Activated B cell treated with CpG ODN at 0.5 μM for 24 hours (primary cell): ENCODE measurements at regions not wholly inside any gene's neighbourhood (a gene's known extent, or its start where the extent isn't known, plus 50 kb on each side); places are given as distances from the start of the nearest gene placed in this dataset.
"Not testable (repeated sequence)": the region's sequence is repeated elsewhere in the genome, so short reads cannot be mapped to it uniquely, and the experiment has no call there.

Experiments
- ATAC-seq: fragments of 200-7000 bp; cut with Tn5 transposase; one replicate; pipeline ENCODE4 v1.10.0; 2021; ENCODE audit warnings: low read depth, mild to moderate bottlenecking, moderate library complexity
- CTCF ChIA-PET: fragments of 350-600 bp; sonication (Branson Sonifier 250); formaldehyde crosslinking; loops from one replicate; lab custom pipeline; 2021; ENCODE audit warnings: antibody characterized with exemption; lab: Charles Lee
- POLR2A ChIA-PET: fragments of 350-600 bp; sonication (Branson Sonifier 250); formaldehyde crosslinking; loops from one replicate; lab custom pipeline; 2021; ENCODE audit warnings: antibody characterized with exemption; lab: Charles Lee
- DNase-seq: peaks from one replicate; pipeline ENCODE4 v3.0.0; 2022
- H3K27ac Mint-ChIP-seq: one replicate; pipeline ENCODE4 v1.8.0; 2020; ENCODE audit warnings: mixed read lengths
- H3K27me3 Mint-ChIP-seq: one replicate; pipeline ENCODE4 v1.8.0; 2021; ENCODE audit warnings: mixed read lengths
- H3K36me3 Mint-ChIP-seq: one replicate; pipeline ENCODE4 v1.8.0; 2021; ENCODE audit warnings: low read depth, mixed read lengths
- H3K4me1 Mint-ChIP-seq: one replicate; pipeline ENCODE4 v1.8.0; 2021; ENCODE audit warnings: mixed read lengths
- H3K4me3 Mint-ChIP-seq: one replicate; pipeline ENCODE4 v1.8.0; 2020; ENCODE audit warnings: mild to moderate bottlenecking, mixed read lengths
- H3K9me3 Mint-ChIP-seq: one replicate; pipeline ENCODE4 v1.8.0; 2020; ENCODE audit warnings: mixed read lengths
- intact Hi-C: fragments of 100-400 bp; cut with micrococcal nuclease; formaldehyde crosslinking; loops from one replicate; pipeline ENCODE4 v1.15.1; 2024
- TF ChIP-seq, protein P1 (sequence below): fragments of 200-600 bp; IDR thresholded peaks from one replicate; pipeline ENCODE4 v1.8.0; 2022; ENCODE audit warnings: antibody characterized with exemption, mild to moderate bottlenecking

GRCh38 chrX:88991583-88992132, 244.6 kb downstream of the CPXCR1 start:
- Mint-ChIP-seq H3K4me3 (no peak overlapping the region), H3K4me1 (no peaks in the 10 kb centered on the region), H3K36me3 (no peaks in the 10 kb centered on the region), H3K9me3 (no peaks in the 10 kb centered on the region), H3K27ac (no peak overlapping the region), H3K27me3 (no peaks in the 10 kb centered on the region)
- no peak for ATAC-seq
- DNase-seq: no peak
- TF ChIP-seq, protein P1, sequence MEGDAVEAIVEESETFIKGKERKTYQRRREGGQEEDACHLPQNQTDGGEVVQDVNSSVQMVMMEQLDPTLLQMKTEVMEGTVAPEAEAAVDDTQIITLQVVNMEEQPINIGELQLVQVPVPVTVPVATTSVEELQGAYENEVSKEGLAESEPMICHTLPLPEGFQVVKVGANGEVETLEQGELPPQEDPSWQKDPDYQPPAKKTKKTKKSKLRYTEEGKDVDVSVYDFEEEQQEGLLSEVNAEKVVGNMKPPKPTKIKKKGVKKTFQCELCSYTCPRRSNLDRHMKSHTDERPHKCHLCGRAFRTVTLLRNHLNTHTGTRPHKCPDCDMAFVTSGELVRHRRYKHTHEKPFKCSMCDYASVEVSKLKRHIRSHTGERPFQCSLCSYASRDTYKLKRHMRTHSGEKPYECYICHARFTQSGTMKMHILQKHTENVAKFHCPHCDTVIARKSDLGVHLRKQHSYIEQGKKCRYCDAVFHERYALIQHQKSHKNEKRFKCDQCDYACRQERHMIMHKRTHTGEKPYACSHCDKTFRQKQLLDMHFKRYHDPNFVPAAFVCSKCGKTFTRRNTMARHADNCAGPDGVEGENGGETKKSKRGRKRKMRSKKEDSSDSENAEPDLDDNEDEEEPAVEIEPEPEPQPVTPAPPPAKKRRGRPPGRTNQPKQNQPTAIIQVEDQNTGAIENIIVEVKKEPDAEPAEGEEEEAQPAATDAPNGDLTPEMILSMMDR: no peak
- ChIA-PET POLR2A (no interaction called here), CTCF (no interaction called here)
- intact Hi-C loops: no loop called here

DNA sequence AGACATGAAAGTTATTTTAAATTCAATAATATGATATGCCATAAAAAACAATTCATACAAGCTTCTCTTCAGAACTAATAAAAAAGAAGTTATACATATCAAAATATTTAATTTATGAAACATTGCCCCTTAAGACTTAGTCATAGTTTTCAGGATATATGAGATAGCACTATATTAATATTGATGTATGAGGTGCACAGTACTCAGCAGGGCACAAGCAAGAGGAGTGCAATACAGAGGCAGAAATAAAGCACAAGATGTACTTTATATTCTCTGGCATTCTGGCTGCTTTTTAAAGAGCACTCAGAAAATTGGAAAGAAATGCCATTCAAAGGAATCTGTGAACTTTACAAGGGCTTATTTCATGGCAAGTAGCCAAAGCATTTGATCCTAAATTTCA, 274.9 kb downstream of the CPXCR1 start:
- ATAC-seq (no peak), DNase-seq (no peak)
- H3K9me3 Mint-ChIP-seq: no peaks in the 10 kb centered on the region
- no peaks in the 10 kb centered on the region for H3K27me3 Mint-ChIP-seq
- H3K4me3 Mint-ChIP-seq: no peak overlapping the region
- H3K36me3 Mint-ChIP-seq: no peaks in the 10 kb centered on the region
- no peaks in the 10 kb centered on the region for H3K4me1 Mint-ChIP-seq
- ChIA-PET POLR2A (no interaction called here), CTCF (no interaction called here)
- intact Hi-C loops: no loop called here
- TF ChIP-seq, protein P1: no peak
- no peak overlapping the region for H3K27ac Mint-ChIP-seq

DNA sequence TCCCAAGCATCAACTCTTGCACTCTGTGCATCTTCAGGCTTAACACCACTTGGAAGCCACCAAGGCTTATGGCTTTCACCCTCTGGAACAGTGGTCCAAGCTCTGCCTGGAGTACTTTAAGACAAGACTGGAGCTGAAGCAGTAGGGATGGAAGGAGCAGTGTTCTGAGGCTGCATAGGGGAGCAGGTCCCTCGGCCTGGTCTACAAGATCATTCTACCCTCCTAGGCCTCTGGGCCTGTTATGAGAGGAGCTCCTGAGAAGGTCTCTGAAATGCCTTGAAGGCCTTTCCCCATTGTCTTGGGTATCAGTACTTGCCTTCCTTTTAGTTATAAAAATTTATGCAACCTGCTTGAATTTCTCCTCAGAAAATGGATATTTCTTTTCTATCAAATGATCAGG, 286.7 kb downstream of the CPXCR1 start:
- POLR2A ChIA-PET: no interaction called here
- H3K4me3 Mint-ChIP-seq: no peak overlapping the region
- H3K27me3 Mint-ChIP-seq: no peaks in the 10 kb centered on the region
- no peaks in the 10 kb centered on the region for H3K36me3 Mint-ChIP-seq
- TF ChIP-seq, protein P1: no peak
- intact Hi-C loops: no loop called here
- no peak for DNase-seq
- H3K9me3 Mint-ChIP-seq: peaks cover 5% of the 10 kb centered on the region
- no peaks in the 10 kb centered on the region for H3K4me1 Mint-ChIP-seq
- no peak for ATAC-seq
- CTCF ChIA-PET: no interaction called here
- no peak overlapping the region for H3K27ac Mint-ChIP-seq

DNA sequence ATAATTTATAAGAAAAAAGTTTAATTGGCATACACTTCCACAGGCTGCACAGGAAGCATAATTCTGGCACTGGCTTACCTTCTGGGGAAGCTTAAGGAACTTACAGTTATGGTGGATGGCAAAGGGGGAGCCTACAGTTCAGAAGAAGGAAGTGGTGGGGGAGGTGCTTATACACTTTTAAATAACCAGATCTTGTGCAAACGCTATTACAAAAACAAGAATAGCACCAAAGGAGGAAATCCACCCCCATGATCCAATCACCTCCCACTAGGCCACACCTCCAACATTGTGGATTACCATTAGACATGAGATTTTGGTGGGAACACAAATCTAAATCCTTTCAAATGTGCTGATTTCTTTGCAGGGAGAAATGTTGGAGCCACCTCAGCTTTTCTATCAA, 287.7 kb downstream of the CPXCR1 start:
- ChIA-PET CTCF (no interaction called here), POLR2A (no interaction called here)
- Mint-ChIP-seq H3K36me3 (no peaks in the 10 kb centered on the region), H3K9me3 (peaks cover 5% of the 10 kb centered on the region), H3K4me1 (no peaks in the 10 kb centered on the region), H3K4me3 (no peak overlapping the region), H3K27ac (no peak overlapping the region), H3K27me3 (no peaks in the 10 kb centered on the region)
- ATAC-seq: no peak
- DNase-seq: no peak
- intact Hi-C loops: no loop called here
- TF ChIP-seq, protein P1: no peak

DNA sequence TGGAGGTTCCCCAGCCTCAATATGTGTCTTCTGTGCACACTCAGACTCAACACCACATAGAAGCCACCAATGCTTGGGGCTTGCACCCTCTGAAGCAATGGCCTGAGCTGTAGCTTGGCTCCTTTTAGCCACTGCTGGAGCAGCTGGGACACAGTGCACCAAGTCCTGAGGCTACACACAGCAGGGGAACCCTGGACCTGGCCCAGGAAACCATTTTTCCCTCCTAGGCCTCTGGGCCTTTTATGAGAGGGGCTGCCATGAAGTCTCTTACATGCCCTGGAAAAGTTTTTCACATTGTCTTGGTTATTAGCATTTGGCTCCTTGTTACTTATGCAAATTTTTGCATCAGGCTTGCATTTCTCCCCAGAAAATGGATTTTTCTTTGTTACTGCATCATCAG, 306.2 kb downstream of the CPXCR1 start:
- POLR2A ChIA-PET: no interaction called here
- DNase-seq: no peak
- TF ChIP-seq, protein P1: no peak
- Mint-ChIP-seq H3K27ac (no peak overlapping the region), H3K36me3 (no peaks in the 10 kb centered on the region), H3K4me1 (no peaks in the 10 kb centered on the region), H3K9me3 (no peaks in the 10 kb centered on the region), H3K4me3 (no peak overlapping the region), H3K27me3 (no peaks in the 10 kb centered on the region)
- CTCF ChIA-PET: no interaction called here
- intact Hi-C loops: no loop called here
- no peak for ATAC-seq

GRCh38 chrX:89099587-89099986, 352.6 kb downstream of the CPXCR1 start:
- POLR2A ChIA-PET, H3K27ac Mint-ChIP-seq, CTCF ChIA-PET, H3K4me3 Mint-ChIP-seq, H3K4me1 Mint-ChIP-seq, ATAC-seq, intact Hi-C loops, DNase-seq, H3K27me3 Mint-ChIP-seq, H3K36me3 Mint-ChIP-seq, H3K9me3 Mint-ChIP-seq: not testable (repeated sequence)
